SK-N-SH (cell line): ENCODE measurements at regions not wholly inside any gene's neighbourhood (a gene's known extent, or its start where the extent isn't known, plus 50 kb on each side); places are given as distances from the start of the nearest gene placed in this dataset.

Source experiments
- CTCF ChIP-seq: fragments of 200-600 bp; sonication (generic); IDR thresholded peaks from 2 replicates; pipeline ENCODE4 v1.6.1; 2017; ENCODE audit warnings: antibody characterized with exemption, mild to moderate bottlenecking, moderate library complexity
- EP300 ChIP-seq, 2 experiments: IDR thresholded peaks; 2 replicates each; pipeline versions ENCODE4 v1.4.0 to v1.6.1; 2012; ENCODE audit warnings: borderline replicate concordance in 1 of 2, low read depth in 1 of 2, low read length in 1 of 2
- EZH2phosphoT487 ChIP-seq: fragments of 200-600 bp; sonication (generic); IDR thresholded peaks from 2 replicates; pipeline ENCODE4 v1.6.1; 2017; ENCODE audit warnings: low read depth, mixed run types, mild to moderate bottlenecking, antibody characterized with exemption, moderate library complexity, borderline replicate concordance
- NRF1 ChIP-seq: IDR thresholded peaks from 2 replicates; pipeline ENCODE4 v1.6.1; 2012; ENCODE audit warnings: low read depth, mild to moderate bottlenecking, low read length
- POLR2AphosphoS5 ChIP-seq: IDR thresholded peaks from 2 replicates; pipeline ENCODE4 v1.6.1; 2012; ENCODE audit warnings: low read depth, low read length
- RFX5 ChIP-seq: IDR thresholded peaks from 2 replicates; pipeline ENCODE4 v1.6.1; 2012; ENCODE audit warnings: mild to moderate bottlenecking, improper control_type of control experiment, low read length
- TAF1 ChIP-seq: IDR thresholded peaks from 2 replicates; pipeline ENCODE4 v1.6.1; 2012; ENCODE audit warnings: low read depth, mild to moderate bottlenecking, low read length, moderate library complexity, borderline replicate concordance
- YY1 ChIP-seq: IDR thresholded peaks from 2 replicates; pipeline ENCODE4 v1.4.0; 2012; ENCODE audit warnings: low read depth, mild to moderate bottlenecking

GRCh38 chr13:102980331-102980982 lies 85.8 kb downstream of the SLC10A2 start:
- TF ChIP-seq CTCF (no peak), RFX5 (no peak), POLR2AphosphoS5 (no peak), YY1 (no peak), TAF1 (no peak), NRF1 (no peak), EP300 (IDR thresholded peaks at IDR 0.05; ENCODE audit: borderline replicate concordance in 1 of 2, low read depth in 1 of 2, low read length in 1 of 2) (no peak), EZH2phosphoT487 (no peak)
